ENCODE measurements at regions not wholly inside any gene's neighbourhood (a gene's known extent, or its start where the extent isn't known, plus 50 kb on each side); places are given as distances from the start of the nearest gene placed in this dataset.

- no peak for DNase-seq (ENCODE audit: low spot score)
Measured at GRCh38 chr2:199025146-199025545, 432.6 kb downstream of the SATB2 start.

- DNase-seq (ENCODE audit: low spot score) = no peak
Measured at GRCh38 chr2:199024224-199024623, 433.5 kb downstream of the SATB2 start.

GRCh38 chr2:199019898-199020507 lies 437.7 kb downstream of the SATB2 start:
- peak; percentile 52 for DNase-seq (ENCODE audit: low spot score)

DNA sequence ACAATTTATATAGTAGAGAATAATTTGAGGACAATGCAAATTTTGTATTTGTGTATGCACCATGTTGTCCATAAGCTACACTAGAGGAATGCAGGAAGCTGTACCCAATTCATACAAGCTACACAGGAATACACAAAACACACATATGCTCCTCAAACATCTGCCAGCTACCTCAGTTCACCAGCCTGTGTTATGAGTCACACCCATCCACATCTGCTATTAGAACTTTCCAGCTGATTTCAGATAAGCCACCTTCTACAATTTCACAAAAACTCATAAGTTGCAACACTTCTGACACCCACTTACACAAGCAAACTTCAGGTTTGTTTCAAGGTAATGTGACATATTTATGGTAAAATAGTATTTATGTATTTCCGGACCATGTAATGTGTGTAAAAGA lies 438.9 kb downstream of the SATB2 start:
- DNase-seq (ENCODE audit: low spot score) = no peak

DNA sequence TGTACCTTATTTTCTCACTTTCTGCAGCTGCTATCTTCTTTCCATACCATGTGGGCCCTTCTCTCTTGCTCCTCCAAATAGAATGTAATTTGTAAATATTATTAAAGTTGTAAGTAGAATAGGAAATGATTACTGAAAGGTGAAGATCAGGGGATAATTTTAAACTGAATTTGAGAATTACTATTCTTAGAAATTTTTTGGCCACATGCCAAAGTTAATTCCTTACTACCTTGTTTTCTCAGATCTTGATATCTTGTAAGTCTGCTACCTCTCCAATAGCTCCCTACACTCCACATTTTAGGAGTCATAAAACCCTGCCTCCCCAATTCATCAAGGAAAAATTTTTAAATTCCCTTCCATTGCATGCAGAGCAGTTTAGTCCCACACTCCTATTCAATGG lies 442.7 kb downstream of the SATB2 start:
- no peak for DNase-seq (ENCODE audit: low spot score)

DNA sequence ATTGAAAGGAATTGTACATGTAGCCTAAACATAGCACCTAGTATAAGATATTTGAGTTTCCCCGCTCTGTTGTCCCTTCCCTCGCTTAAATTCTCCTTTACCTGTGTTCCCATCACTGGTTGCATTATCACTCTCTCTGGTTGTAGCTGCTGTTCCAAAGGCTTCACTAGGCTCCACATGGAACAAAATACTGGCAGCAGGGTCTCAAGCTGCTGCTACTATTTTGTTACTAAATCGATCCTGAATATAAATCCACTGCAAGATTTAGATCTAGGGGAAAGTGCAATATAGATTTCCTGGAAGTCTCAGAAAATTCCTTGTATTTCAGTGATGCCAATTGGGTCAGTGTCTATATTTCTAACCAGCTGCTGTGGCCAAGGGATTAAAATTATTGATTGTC lies 443.5 kb downstream of the SATB2 start:
- no peak for DNase-seq (ENCODE audit: low spot score)

DNA sequence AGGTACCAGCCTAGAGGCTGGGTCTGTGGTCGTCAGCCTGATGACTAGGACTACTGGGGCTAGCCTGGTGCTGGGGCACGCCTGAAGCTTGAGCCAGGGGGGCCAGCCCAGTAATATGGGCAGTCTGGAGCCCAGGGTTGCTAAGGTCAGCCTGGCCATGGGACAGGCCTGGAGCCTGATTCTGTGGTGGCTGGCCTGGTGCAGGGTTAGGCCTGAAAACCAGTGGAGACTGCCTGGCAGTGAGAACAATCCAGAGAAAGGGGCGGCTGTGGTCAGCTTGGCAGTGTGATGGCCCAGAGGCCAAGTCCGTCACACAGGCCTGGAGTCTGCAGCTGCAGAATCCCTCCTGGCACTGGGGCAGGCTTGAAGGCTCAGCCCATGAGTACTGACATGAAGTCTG lies 445.8 kb downstream of the SATB2 start:
- no peak for DNase-seq (ENCODE audit: low spot score)

- no peak for DNase-seq (ENCODE audit: low spot score)
Measured at GRCh38 chr2:198994678-198995077, 463.1 kb downstream of the SATB2 start.

DNA sequence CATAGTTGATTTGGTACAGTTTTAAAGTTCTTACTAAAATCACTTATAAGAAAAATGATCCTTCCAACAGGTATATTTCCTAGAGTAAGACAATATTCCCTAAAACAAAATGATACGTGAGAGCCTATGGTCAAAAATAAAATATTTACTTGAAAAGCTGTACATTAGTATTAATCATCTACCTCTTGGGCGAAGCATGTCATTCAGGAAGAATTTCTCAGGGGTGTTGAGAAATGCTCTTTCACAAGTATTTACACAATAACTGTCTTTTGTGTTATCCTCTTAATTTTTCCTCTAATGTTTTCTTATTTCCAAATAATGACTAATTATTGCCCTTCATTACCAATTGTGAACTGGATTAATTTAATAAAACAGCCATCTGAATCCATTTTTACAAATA lies 466.3 kb downstream of the SATB2 start:
- no peak for DNase-seq (ENCODE audit: low spot score)

DNA sequence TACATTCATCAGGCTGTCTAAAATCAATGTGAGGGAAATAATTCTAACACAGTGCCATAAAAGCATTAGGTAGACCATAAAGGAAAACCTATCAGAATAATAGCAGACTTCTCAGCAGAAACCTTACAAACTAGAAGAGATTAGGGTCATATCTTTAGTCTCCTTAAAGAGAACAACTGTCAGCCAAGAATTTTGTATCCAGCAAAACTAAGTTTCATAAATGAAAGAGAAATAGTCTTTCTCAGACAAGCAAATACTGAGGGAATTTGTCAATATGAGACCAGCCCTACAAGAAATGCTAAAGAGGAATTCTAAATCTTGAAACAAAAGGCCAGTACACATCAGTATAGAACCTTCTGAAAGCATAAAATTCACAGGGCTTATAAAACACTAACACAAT lies 482.0 kb downstream of the SATB2 start:
- no peak for DNase-seq (ENCODE audit: low spot score)

DNA sequence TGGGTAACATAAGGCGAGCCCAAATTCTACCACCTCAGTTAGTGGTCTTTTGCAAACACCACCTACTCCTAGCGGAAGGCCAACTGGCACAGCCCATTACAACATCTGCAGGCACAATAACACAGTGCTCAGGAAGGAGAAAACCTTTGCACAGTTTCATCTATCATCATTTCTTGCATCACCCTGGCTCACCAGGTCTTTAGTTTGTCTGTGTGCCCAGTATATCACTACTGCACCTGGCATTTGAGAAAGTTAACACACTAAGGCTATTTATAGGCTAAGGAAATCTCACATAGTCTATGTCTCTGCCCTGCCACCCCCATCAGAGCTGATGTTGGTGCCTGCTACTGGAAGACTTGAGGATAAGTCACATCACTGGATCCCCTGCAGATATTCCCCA lies 484.0 kb downstream of the SATB2 start:
- no peak for DNase-seq (ENCODE audit: low spot score)

DNA sequence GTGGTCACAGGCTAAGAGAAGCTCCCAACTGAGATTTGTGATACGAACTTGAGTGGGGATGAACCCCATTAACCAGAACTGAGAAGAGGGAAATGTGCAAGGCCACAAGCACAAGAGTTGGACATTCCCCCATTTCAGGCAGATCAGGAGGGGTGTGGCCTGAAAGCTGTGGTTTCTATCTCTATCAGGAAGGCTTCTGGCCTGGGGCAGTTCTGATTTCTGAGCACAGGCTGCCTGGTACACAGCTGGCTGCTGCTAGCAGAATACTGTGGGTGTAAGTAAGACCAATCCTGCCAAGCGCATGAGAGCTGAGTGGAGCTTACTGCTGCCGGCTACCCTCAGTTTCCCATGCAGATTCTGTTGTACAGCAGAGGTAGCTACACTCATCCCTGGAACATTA lies 484.6 kb downstream of the SATB2 start:
- no peak for DNase-seq (ENCODE audit: low spot score)

GRCh38 chr2:198968545-198968944 lies 489.2 kb downstream of the SATB2 start:
- no peak for DNase-seq (ENCODE audit: low spot score)

DNA sequence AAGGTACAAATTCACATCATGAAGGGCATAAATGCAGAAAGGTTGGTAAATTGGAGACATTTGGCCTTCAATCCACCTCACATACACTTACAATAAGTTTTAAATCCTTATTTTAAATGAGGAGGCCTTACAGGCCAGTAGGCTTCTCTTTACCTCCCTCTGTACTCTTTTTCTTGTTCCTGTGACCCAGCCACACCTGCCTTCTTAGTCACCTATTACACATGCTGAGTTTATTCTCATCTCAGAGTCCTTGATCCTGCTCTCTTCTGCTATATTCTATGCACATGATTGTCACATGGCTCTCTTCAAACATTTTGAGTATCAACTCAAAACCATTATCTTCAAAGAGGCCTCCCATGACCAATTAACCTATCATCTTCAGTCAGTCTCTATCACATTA lies 491.5 kb downstream of the SATB2 start:
- DNase-seq (ENCODE audit: low spot score) = no peak

- DNase-seq (ENCODE audit: low spot score) = peak; percentile 11
Measured at GRCh38 chr2:198961547-198961946, 496.2 kb downstream of the SATB2 start.

DNA sequence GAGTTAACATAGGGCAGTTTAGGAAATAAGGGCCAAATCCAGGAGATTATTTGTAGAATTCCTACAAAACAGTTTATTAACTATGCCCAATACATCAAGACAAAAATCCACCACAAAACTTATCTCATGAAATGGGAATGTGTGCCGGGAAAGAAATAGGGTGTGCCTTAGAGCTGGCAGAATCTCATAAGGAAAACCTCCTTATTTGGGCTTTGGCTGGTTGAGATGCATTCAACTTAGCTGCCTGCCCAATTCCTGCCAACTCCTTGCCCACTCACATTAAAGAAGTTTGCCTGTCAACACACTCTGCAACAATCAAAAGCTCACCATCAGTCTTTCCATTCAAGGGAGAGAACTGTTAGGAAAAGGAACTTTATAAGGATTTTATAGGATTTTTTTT lies 500.6 kb downstream of the SATB2 start:
- DNase-seq (ENCODE audit: low spot score) = no peak

DNA sequence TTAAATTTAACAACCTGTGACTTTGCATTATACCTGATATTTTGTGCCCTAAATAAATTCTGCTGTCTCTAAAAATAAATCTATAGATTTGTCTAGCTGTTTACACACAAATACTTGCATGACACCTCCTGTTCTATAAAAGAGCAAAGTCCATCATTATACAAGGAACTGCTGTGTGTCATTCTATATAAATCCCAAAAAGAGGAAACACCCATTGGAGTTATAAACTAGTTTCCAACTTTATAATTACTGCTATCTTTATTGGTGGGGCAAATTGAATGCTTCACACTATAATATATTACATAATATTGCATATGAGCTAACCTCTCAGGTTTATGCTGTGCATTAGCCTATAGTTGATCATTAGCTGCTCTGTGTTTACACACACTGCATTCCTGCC lies 504.4 kb downstream of the SATB2 start:
- no peak for DNase-seq (ENCODE audit: low spot score)

GRCh38 chr2:198950803-198951202 lies 506.9 kb downstream of the SATB2 start:
- DNase-seq (ENCODE audit: low spot score) = no peak

GRCh38 chr2:198945496-198945895 lies 512.2 kb downstream of the SATB2 start:
- DNase-seq (ENCODE audit: low spot score) = no peak

DNA sequence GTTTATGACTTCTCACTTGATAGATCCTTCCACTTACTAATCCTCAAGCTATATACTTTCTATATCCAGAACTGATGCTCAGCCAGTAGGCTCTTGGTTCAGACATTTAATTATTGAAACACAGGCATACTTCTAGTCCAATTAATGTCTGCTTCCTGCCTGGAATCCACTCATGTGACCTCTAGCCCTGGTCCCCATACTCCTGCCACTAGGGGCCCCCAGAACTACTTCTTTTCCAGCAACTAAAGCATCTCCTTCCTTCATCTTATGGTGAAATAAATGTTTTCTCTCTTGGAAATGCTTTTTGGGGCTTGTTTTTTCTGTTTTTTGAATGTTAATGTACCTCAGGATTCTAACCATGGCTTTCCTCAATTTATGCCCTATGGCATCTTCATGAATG lies 527.6 kb downstream of the SATB2 start:
- DNase-seq (ENCODE audit: low spot score) = peak; percentile 24

DNA sequence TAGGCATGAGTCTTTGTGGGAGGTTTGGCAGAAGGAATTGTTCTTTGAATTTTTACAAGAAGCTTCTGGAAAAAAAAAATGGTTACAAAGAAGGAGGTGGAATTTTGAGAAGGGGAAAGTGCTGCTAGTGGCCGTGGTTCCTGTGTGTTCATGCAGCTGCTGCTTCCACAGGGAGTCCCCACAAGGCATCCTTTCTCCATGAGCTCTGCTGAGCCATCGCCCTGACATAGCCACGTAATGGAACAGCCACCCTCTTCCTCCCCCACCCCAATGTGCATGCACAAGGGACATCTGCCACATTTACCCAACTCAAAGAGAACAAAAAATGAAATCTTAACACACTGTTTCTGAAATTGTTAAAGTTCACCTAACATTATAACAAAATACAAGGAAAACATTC lies 529.7 kb downstream of the SATB2 start:
- DNase-seq (ENCODE audit: low spot score) = no peak

DNA sequence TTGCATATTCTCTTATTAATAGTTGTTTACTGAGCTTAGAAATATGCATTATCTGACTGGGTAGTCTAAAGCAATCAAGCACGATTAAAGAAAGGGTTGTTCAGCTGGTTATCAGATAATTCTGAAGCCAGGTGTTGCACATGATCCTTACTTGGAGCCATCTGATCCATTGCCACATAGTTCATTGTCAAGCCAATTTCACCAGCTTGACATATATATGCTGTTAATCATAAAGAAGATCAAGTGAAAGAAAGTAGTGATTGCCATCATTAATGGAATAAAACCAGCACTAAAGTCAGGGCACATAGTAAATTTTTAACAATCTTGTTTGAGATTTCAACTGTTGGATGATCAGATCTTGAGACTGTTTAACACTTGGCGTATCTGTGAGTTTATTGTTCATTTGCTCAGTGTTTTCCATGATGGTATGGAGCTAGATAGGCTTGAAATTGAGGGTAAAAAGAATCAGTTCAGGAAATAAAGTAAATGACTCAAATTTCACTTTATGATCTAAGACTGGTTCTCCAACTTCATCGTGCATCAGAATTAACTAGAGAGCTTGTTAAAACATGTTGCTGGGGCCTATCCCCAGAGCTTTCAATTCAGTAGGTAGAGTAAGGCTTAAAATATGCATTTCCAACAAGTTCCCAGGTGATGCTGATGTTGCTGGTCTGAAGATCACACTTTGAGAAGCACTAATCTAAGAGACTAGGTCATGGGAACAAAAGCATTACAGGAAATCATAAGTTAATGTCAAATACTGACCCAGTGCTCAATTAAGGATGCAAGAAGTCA lies 539.6 kb downstream of the SATB2 start:
- DNase-seq (ENCODE audit: low spot score) = no peak

DNA sequence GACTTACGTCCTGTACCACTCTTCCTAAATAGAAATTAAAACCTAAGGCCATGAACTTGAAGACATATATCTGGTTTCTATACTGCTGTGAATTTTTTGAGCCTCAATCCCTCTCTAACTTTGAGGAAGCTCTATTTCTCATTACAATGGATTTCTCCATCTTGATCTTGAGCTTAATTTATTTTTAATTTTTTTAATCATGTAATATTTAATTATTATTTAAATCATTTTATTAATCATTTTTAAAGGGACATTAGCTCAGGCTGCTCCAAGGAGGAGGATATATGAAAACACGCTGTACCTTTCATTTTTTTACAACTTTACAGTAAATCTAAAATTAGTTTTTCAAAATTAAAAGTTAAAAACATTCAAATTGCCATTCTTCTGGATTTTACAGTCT lies 540.5 kb downstream of the SATB2 start:
- no peak for DNase-seq (ENCODE audit: low spot score)

- no peak for DNase-seq (ENCODE audit: low spot score)
Measured at GRCh38 chr2:198916548-198917080, 541.1 kb downstream of the SATB2 start.
